Upper lobe of left lung (tissue), 6 donors: ENCODE measurements at regions not wholly inside any gene's neighbourhood (a gene's known extent, or its start where the extent isn't known, plus 50 kb on each side); places are given as distances from the start of the nearest gene placed in this dataset.

Source experiments
- ATAC-seq, 2 donors: fragments of 200-7000 bp; cut with Tn5 transposase; one replicate each; pipeline ENCODE4 v1.9.1; 2022; ENCODE audit warnings: mild to moderate bottlenecking in 2 of 2, moderate library complexity in 2 of 2; ENCODE audit not compliant: low FRiP score in 2 of 2
- DNase-seq, 2 donors: peaks; one replicate each; pipeline ENCODE4 v3.0.0-alpha.2; 2019 to 2020
- H3K27ac ChIP-seq, 4 donors: fragments of 200-600 bp; sonication (generic); one replicate each; pipeline ENCODE4 v1.5.1; 2016 to 2019
- H3K27me3 ChIP-seq, 4 donors: fragments of 200-600 bp; sonication (generic); one replicate each; pipeline ENCODE4 v1.5.1; 2017 to 2019
- H3K36me3 ChIP-seq, 4 donors: fragments of 200-600 bp; sonication (generic); one replicate each; pipeline ENCODE4 v1.5.1; 2016 to 2019
- H3K4me1 ChIP-seq, 4 donors: fragments of 200-600 bp; sonication (generic); one replicate each; pipeline ENCODE4 v1.5.1; 2018 to 2019
- H3K4me3 ChIP-seq, 4 donors: fragments of 200-600 bp; sonication (generic); one replicate each; pipeline ENCODE4 v1.5.1; 2017 to 2019; ENCODE audit warnings: mild to moderate bottlenecking in 2 of 4, moderate library complexity in 1 of 4
- H3K9me3 ChIP-seq, 4 donors: fragments of 200-600 bp; sonication (generic); one replicate each; pipeline ENCODE4 v1.5.1; 2018 to 2019
- CTCF ChIP-seq, 6 experiments: fragments of 450-650 bp in 4 of 6; fragments of 200-600 bp in 2 of 6; sonication (generic) in 2 of 6; IDR thresholded peaks; one replicate each; pipeline ENCODE4 v1.5.1; 2016 to 2019; ENCODE audit warnings: antibody characterized with exemption in 6 of 6
- EP300 ChIP-seq, 4 donors: sonication (generic); formaldehyde crosslinking; IDR thresholded peaks; one replicate each; pipeline ENCODE4 v1.5.1; 2017; ENCODE audit warnings: antibody characterized with exemption in 4 of 4, control low read depth in 2 of 4
- POLR2A ChIP-seq, 4 donors: fragments of 450-650 bp; IDR thresholded peaks; one replicate each; pipeline ENCODE4 v1.5.1; 2016 to 2017; ENCODE audit warnings: antibody characterized with exemption in 4 of 4, mild to moderate bottlenecking in 2 of 4
- POLR2AphosphoS5 ChIP-seq, 2 donors: sonication (generic); formaldehyde crosslinking; IDR thresholded peaks; one replicate each; pipeline ENCODE4 v1.5.1; 2017; ENCODE audit warnings: antibody characterized with exemption in 2 of 2
- WGBS, 2 donors: methylation state at CpG; one replicate each; pipeline ENCODE4 v1.1.5; 2017 to 2018; 5-methylcytosine and 5-hydroxymethylcytosine counted together
- donor health status: DM: no; HTN: no; CAD: no; lungs with moderate emphysema.
- donor health status: DM: no; HTN: yes; CAD: no; lungs with severe emphysema.

- Histone ChIP-seq H3K27me3 (no peaks in the 10 kb centered on the region), H3K4me1 (no peaks in the 10 kb centered on the region), H3K9me3 (no peaks in the 10 kb centered on the region), H3K36me3 (no peaks in the 10 kb centered on the region), H3K4me3 (no peak overlapping the region), H3K27ac (no peak overlapping the region)
- TF ChIP-seq EP300 (IDR thresholded peaks at IDR 0.05) = no peak
- no peak for TF ChIP-seq CTCF (IDR thresholded peaks at IDR 0.05)
- TF ChIP-seq POLR2AphosphoS5 (IDR thresholded peaks at IDR 0.05) = no peak
- no peak for TF ChIP-seq POLR2A (IDR thresholded peaks at IDR 0.05)
- ATAC-seq = peak in 1 of 2 donors; percentile 38
- WGBS, 2 donors = 58% methylated on average over 16 of the region's 16 CpGs
- DNase-seq = no peak
Observed at GRCh38 chr18:77470569-77471413, 221.1 kb downstream of the GALR1 start.

- Histone ChIP-seq H3K36me3 (no peaks in the 10 kb centered on the region), H3K9me3 (no peaks in the 10 kb centered on the region), H3K4me1 (no peaks in the 10 kb centered on the region), H3K27me3 (no peaks in the 10 kb centered on the region), H3K4me3 (no peak overlapping the region), H3K27ac (no peak overlapping the region)
- WGBS, 2 donors = 63 to 76% methylated on average over 1 of the region's 1 CpG
- DNase-seq (no peak), ATAC-seq (no peak)
- TF ChIP-seq CTCF (IDR thresholded peaks at IDR 0.05) = no peak
- TF ChIP-seq POLR2A (IDR thresholded peaks at IDR 0.05) = no peak
- no peak for TF ChIP-seq EP300 (IDR thresholded peaks at IDR 0.05)
- no peak for TF ChIP-seq POLR2AphosphoS5 (IDR thresholded peaks at IDR 0.05)
Observed at GRCh38 chr18:77472509-77472908, 222.9 kb downstream of the GALR1 start.

GRCh38 chr18:77478646-77479442 lies 229.2 kb downstream of the GALR1 start:
- Histone ChIP-seq H3K4me3 (no peak overlapping the region), H3K4me1 (peaks cover 0 to 4% (median 0%) of the 10 kb centered on the region in 4 donors), H3K27me3 (no peaks in the 10 kb centered on the region), H3K27ac (no peak overlapping the region), H3K9me3 (no peaks in the 10 kb centered on the region), H3K36me3 (no peaks in the 10 kb centered on the region)
- DNase-seq = peak in 1 of 2 donors; percentile 34
- ATAC-seq = peak; percentile 46 to 95
- peak in 3 of 6 experiments; percentile 12 to 19 (median 15) for TF ChIP-seq CTCF (IDR thresholded peaks at IDR 0.05)
- TF ChIP-seq POLR2A (IDR thresholded peaks at IDR 0.05) = no peak
- peak in 1 of 4 donors; percentile 15 for TF ChIP-seq EP300 (IDR thresholded peaks at IDR 0.05)
- peak in 1 of 2 donors; percentile 45 for TF ChIP-seq POLR2AphosphoS5 (IDR thresholded peaks at IDR 0.05)
- WGBS, 2 donors = 45 to 48% methylated on average over 9 of the region's 9 CpGs

- 79 to 83% methylated on average over 3 of the region's 3 CpGs for WGBS, 2 donors
- Histone ChIP-seq H3K9me3 (peaks cover 0 to 3% (median 0%) of the 10 kb centered on the region in 4 donors), H3K36me3 (no peaks in the 10 kb centered on the region), H3K27me3 (no peaks in the 10 kb centered on the region), H3K4me3 (no peak overlapping the region), H3K27ac (no peak overlapping the region), H3K4me1 (peaks cover 0 to 4% (median 0%) of the 10 kb centered on the region in 4 donors)
- no peak for ATAC-seq
- no peak for TF ChIP-seq POLR2A (IDR thresholded peaks at IDR 0.05)
- no peak for TF ChIP-seq CTCF (IDR thresholded peaks at IDR 0.05)
- no peak for TF ChIP-seq EP300 (IDR thresholded peaks at IDR 0.05)
- TF ChIP-seq POLR2AphosphoS5 (IDR thresholded peaks at IDR 0.05) = no peak
- no peak for DNase-seq
Observed at GRCh38 chr18:77481541-77481940, 231.9 kb downstream of the GALR1 start.
